Testis (tissue), 2 donors: ENCODE measurements at regions not wholly inside any gene's neighbourhood (a gene's known extent, or its start where the extent isn't known, plus 50 kb on each side); places are given as distances from the start of the nearest gene placed in this dataset.

Experiments used
- POLR2A ChIP-seq: fragments of 450-650 bp; IDR thresholded peaks from one replicate; pipeline ENCODE4 v1.6.1; 2017; ENCODE audit warnings: antibody characterized with exemption, mild to moderate bottlenecking, moderate library complexity
- TF ChIP-seq, protein P1 (sequence below), 3 experiments: fragments of 450-650 bp in 2 of 3; fragments of 200-600 bp in 1 of 3; sonication (generic) in 1 of 3; IDR thresholded peaks; one replicate each; pipeline ENCODE4 v1.5.1; 2016 to 2019; ENCODE audit warnings: antibody characterized with exemption in 3 of 3, mild to moderate bottlenecking in 2 of 3, moderate library complexity in 1 of 3

- TF ChIP-seq, protein P1, sequence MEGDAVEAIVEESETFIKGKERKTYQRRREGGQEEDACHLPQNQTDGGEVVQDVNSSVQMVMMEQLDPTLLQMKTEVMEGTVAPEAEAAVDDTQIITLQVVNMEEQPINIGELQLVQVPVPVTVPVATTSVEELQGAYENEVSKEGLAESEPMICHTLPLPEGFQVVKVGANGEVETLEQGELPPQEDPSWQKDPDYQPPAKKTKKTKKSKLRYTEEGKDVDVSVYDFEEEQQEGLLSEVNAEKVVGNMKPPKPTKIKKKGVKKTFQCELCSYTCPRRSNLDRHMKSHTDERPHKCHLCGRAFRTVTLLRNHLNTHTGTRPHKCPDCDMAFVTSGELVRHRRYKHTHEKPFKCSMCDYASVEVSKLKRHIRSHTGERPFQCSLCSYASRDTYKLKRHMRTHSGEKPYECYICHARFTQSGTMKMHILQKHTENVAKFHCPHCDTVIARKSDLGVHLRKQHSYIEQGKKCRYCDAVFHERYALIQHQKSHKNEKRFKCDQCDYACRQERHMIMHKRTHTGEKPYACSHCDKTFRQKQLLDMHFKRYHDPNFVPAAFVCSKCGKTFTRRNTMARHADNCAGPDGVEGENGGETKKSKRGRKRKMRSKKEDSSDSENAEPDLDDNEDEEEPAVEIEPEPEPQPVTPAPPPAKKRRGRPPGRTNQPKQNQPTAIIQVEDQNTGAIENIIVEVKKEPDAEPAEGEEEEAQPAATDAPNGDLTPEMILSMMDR (IDR thresholded peaks at IDR 0.05) = no peak
- no peak for TF ChIP-seq POLR2A
These were observed 223.3 kb downstream of the METTL4 start for GRCh38 chr18:2348003-2348402.
